GM21786 (cell line): ENCODE measurements at regions not wholly inside any gene's neighbourhood (a gene's known extent, or its start where the extent isn't known, plus 50 kb on each side); places are given as distances from the start of the nearest gene placed in this dataset.

Experiments
- ATAC-seq: cut with Tn5 transposase; IDR thresholded peaks from one replicate; pipeline ENCODE4 v1.9.1; 2021; ENCODE audit not compliant: unreplicated experiment

DNA sequence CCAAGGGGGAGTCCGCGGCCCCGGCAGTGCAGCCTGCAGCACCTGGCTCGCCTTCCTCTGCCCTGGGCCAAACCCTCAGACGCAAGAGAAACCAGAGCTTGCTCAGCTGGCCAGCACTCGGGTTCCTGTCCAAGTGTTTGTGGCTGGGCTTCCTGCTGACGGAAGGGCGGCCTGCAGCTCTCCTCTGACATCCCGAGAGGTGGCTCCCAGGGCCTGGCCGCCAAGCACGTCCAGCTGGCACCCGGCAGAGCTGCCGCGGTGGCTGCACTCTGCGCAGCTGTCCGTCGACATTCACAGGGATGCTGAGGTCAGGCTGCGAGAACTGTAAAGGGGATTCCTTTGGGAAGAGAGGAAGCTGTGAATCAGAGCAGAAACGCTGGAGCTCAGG is 85.6 kb downstream of the CPN2 start:
- no peak for ATAC-seq

DNA sequence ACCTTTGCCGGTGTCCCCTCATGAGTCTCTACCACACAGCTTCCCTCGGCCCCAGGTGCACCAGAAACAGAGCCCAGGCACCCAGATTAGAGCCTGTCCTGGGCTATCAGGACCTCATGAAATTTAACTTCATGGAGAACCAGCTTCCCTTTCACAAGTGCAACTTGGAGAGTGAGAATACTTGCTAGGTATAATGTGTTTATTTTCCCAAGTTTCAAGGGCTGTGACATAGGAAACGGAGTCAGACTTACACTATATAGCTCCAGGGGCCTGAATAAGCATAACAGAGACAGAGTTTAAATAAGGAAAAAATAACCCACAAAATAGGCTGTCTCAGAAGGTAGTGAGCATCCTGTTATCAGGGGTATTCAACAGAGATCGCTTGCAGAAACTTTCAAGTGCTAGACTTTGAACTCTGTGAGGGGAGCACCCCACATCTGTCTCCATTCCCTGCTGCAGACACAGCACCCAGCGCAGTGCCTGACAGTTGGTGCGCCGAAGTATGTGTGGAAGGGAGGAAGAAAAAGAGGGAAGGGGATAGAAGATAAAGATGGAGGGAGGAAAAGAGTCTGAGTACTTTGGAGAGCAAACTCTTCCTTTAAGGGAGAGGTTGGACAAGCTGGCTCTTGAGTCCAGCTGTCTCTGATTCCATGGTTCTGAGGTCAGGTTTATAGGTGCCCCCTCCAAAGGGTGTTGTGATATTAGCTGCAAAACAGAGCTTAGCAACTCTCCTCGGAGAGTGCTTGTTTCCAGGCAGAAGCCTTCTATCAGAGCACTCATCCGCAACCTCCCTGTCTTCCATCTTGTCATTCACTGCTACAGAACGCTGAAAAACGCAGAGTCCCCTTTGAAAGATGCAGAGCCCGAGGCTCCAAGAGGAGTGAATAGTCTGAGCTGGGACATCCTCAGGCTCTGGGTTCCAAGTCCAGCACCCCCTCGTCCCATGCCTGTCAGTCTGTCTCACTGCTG is 84.8 kb downstream of the CPN2 start:
- no peak for ATAC-seq

DNA sequence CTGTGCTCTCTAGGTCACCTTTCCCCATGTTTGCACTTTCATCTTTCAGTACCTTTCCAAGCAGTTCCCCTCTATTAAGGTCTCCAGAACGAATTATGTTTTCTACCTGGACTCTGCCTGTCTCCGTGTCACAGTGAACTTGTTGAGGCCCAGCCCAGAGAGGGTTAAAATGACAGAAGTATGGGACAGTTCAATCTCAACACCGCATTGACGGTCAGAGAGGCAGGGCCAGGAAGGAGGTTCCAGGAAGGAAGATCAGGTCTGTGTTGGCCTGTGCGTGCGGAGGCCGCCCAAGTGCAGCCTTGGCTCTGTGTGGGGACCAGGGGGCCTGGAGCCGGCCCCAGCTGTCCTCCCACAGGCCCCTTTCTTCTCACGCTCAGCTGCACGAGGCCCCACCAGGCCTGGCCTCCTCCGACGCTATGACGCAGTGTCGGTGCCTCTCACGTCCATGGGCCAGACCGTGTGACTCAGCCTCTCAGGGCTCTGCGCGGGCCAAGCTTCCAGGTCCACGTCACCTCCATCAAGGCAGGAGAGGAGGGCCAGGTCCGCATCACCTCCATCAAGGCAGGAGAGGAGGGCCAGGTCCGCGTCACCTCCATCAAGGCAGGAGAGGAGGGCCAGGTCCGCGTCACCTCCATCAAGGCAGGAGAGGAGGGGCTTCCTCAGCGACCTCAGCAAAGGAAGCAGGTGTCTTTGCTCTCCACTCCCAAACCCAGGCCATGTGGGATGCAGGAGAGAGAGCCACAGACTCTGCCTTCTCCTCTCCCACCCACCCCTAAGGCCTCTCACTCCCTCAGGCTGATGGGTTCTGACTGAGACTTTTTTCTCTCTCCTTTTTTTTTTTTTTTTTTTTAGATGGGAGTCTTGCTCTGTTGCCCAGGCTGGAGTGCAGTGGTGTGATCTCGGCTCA is 83.1 kb downstream of the CPN2 start:
- ATAC-seq: no peak

DNA sequence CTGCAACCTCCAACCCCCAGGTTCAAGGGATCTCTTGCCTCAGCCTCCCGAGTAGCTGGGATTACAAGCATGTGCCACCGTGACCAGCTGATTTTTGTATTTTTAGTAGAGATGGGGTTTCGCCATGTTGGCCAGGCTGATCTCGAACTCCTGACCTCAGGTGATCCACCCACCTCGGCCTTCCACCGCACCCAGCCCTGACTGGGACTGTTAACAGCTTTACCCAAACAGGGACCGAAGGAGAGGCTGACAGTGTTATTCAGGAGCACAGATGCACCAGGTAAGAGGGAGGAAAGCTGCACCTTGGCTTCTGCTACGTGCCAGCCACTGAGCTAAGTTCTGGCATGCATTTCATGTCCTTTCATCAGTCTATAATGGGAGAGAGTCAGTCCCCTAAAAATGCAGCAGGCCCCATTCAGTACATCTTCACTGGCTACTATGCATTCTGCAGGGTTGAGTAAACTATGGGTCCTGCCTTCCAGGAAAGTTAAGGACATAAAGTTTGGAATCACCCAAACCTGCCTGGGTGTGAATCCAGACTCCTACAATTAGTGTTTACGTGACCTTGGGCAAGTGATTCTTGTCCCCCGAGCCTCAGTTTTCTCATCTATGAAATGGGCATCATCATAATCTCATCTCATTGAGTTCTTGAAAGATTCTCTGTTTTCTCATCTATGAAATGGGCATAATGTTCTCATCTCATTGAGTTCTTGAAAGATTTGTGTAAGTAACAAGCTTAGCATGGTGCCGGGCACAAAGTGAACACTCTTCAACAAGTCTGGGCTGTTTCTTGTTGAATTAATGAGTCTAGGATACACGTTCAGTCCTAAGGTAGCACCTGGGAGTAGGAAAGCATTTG is 82.2 kb downstream of the CPN2 start:
- ATAC-seq: no peak

DNA sequence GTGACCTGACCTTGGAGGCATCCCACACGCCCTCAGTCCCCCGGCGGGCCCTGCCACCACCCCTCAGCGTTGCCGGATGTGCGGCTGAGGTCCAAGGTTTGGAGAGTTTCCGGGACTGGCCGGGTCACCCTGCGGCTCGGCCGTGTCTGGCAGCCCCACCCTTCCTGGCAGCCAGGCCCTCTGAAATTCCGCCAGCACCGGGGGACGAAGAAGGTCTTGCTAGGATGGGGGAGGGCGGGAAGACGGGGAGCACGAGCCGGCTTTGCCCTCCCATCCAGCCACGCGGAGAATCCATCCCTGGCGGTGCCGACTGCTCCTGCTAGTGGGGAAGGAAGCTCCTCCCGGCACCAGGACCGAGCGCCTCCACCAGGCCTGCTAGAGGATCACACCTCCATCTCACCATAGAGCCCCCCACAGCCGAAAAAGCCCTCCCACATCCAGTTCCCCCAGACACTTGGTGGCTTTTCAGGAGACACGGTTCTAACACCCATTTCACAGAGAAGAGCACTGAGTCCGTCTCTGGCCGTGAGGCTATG is 81.5 kb downstream of the CPN2 start:
- ATAC-seq: no peak

DNA sequence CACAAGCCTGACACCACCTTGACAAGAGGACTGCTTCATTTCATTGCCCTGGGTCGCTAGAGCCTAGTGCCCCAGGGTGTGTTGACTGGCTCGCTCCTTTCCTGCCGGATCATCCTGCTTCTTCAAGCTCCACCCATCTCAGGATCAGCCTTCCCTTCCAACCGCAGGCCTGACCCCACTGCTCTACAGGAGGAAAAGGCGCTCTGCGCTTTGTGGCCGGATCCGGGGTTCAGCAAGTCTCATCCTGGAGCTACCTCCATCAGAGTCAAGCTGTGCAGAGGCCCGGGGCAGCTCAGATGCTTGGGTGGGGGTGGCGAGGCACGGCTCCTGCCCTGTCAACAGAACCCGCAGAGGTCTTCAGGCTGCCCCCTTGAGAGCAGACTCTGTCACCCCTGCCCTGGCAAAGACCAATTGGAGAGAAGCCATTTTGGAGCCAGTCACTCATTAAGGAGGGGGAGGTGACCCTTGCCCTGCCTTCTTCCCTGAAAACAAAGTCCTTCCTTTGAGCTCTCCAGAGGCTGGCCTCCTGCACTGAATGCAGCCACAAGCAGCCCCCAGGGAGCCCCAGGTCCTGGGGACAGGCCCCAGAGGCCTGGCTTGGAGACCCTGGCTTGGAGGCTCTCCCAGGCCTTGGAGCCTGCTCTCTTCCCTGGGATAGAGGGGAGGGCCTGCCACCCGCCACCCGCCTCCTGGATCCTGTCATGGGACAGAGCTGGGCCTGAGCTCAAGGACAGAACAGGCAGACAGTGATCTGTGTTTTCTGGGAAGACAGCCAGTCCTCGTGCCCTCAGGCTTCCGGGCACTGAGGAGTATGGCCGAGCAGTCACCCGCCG is 80.3 kb downstream of the CPN2 start:
- ATAC-seq: no peak

DNA sequence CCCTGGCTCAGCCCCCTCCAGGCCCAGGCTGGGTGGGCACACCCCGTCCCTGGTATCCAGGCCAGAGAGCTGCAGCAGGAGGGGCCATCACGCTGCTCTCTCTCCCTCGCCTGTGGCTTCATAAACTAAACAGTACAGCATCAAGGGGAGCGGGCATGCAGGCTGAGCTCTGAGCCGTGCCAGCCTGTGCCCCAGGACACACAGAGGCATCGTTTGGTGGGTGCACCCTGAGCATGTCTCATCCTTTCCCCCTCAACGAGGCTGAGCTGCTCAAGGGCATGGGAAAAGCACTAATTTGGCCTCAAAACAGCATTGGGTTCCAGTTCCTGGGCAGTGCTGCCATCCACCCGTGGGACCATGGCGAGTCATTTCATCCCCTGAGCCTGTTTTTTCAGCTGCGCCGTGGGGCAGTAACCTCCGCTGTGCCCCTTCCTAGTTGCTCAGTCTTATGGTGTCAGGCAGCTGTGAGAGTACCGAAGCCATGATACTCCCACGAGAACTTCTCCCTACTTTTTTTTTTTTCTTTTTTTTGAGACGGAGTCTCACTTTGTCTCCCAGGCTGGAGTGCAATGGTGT is 79.6 kb downstream of the CPN2 start:
- no peak for ATAC-seq

DNA sequence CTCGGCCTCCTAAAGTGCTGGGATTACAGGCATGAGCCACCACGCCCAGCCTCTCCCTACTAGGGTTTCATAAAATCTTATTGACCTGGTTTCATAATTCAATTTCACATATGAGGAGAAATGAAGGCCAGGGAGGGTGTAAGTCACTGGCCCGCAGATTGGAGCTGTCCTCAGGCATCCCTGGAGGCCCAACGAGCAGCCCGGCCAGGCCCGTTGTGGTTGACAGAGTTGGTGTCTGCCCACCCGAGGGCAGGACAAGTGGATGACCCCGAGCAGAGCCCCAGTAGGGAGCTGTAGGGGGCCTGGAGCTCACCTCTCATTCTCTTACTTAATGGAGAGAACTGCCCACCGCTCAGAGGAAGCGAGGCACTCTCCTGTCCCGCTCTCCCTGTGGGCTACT is 78.9 kb downstream of the CPN2 start:
- ATAC-seq: no peak

DNA sequence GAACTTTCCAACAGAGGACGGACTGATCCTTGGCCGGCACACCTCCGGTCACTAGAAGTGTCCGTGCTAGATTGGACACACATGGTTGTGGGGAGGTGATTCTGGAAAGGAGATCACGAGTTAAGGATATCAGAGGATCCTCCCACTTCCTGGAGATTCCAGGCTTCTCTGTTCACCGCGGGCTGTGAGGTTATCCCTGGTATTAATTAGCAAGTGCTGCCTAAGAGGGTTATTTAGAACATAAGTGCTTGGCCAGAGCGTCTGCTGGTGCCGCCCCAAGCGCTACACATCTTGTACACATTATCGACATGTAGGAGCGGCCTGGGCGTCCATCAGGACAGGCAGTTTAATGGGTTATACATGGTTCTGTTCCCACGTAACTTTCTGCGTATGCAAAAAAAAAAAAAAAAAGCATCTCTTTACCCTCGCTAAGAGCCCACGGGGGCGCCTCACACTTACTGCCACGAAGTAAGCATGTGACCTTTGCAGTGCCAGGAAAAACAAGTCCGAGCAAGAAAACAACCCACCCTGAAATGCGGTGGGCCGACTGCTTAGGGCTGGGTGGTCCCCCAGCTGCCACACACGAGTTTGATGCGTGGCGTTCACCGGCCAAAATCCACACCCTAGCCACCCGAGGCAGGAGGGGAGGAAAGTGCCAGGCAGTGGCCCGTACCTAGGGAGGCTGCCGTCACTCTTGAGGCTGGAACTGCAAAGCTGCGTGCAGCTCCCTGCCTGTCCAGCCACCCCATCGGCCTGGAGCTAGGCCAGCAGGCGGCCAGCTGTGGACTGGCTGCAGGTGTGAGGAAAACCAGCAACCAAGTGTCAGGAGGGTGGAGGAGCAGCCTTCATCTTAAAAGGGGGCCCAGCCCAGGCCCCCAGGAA is 78.0 kb downstream of the CPN2 start:
- ATAC-seq: no peak

DNA sequence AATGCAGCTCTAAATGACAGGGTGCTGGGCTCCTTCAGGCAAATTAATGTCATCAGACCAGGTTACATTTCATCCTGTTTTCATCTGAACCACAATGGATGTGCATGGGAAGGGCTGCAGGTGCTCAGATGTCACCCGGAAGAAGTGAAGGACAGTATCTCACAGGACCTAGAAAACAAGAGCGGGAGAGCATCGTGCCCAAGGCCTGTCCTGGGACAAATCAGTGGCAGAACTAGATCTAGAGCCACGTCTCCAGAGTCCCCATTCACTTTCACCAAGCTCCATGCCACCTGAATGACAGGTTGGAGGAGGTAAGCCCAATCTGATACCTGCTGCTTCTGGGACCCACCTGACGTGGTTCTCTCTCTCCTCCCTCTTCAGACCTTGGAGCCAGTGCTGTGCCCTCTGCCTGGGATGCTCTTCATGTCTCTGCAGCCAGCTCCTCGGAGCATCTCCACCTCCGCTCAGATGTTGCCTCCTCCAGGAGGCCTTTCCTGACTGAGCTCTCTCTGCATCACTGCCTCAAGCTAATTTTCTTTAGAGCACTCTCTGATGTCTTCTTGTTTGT is 77.3 kb downstream of the CPN2 start:
- ATAC-seq: no peak

DNA sequence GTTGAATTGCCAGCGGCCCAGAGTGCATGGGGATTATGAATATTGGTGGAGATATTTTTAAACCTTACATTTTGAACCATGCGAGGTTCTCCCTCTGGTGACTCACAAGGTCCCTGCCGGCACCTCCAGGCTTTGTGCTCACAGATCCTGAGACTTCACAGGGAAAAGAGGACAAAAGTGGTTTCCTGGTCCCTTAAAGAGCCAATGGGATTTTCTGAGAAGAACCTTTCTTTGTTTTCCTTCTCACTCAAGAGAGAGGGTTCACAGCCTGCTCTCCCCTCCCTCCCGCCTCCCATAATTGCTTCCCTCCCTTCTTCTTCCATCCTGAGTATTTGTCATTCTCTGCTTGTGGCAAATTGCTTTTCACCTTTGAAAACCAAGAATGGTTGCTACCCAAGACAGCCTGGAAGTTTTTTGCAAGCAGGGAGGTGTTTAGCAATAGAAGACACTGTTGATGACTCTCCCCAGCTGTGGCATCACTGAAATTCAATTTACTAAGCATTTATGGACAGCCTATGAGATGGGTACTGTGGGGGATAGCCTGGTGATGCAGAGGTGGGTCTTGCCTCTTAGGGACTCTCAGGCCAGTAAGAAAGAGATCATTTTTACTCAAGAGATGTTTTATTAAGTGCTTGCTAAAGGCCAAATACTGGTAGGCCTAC is 76.6 kb downstream of the CPN2 start:
- no peak for ATAC-seq

DNA sequence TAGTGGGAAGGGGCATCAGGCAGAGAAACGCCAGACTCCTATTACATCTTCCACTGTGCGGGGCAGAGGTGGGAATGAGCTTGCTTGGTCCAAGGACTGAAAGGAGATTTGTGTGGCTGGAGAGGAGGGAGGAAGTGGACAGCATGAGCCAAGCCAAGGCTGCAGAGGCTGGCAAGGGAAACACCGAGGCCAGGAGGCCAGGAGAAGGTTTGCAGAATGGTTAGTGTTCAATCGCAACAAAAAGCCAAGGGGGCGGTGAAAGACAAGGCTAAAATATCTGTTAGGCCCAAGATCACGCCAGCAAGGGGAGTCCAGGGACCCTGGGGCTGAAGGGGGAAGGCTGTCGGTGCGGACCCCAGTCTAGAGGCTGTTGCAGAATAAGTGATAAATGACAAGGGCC is 75.8 kb downstream of the CPN2 start:
- no peak for ATAC-seq

DNA sequence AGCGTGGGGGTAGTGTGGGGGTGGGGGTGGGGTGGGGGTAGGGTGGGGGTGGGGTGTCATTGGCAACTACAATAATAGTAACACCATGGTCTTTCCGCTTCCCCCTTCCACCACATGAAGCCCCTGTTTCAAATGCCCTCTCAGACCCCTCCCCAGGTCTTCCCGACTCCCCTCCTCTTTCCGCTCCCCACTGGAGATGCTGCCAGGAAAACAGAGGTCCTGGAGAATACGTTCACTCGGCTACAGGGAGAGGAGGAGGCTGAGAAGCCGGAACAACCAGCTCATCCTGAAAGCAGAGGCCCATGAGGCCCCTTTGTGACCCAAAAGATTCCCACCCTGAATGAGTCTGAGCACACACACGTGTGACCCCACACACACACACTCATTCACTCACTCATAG is 75.4 kb downstream of the CPN2 start:
- no peak for ATAC-seq

DNA sequence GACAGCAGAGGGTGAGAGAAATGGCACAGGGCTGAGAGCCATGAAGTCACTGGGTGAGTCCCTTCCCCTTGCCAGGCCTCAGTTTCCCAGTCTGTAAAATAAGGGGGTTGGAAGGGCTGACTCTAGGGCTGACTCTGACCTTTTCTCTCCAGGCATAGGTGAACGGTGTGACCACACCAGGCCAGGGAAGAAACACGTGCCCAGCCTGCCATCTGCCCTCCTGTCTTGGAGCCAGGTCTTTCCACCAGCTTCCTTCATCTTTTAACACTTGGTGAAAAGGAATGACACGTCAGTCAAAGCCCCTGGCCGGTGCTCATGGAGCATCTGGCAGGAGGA is 74.4 kb downstream of the CPN2 start:
- ATAC-seq: no peak

DNA sequence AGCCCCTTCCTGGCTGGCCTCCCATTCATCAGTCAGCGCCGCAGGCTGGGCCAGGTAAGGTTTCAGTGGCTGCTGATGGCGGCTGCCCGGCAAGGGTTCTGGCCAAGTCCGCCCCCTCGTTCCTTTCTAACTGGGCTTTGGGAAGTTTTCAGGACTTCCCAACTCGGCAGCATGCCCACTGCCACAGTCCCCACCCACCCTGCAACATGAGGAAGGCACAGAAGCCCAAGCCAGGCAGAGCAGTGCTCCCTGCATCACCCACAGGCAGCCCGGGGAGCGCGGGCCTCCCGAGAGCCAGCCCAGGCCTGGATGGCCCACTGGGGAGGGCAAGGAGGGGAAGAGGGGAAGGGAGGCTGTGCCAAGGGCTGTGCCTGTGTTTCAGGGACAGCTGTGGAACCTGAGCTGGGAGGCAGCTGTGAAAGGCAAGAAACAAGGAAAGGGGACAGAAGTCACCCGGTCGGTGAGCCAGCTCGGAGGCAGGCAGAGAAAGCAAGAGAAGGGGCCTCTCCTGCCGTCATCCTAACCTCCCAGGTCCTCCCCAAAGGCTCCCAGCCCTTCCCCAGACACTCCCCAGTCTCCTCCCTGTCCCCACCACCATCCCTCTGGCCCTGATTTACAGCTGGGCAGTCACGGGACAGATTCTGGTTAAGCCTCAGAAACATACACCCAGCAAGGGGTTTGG is 73.9 kb downstream of the CPN2 start:
- ATAC-seq: no peak

DNA sequence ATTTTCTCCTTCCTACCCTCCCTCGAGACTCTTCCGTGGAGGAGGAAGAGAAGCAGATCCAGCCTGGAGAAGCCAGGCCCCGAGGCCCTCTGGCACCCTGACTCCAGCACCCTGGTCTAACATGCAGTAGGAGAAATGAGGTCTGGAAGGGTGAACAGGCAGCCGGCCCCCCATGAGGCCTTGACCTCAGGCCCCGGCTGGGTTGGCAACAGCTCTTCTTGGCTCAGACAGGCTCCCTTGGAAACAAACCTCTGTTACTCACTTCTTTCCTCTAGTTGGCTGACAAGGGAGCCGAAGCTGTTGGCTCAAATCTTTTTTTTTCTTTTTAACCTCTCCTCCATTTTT is 73.4 kb downstream of the CPN2 start:
- ATAC-seq: no peak

DNA sequence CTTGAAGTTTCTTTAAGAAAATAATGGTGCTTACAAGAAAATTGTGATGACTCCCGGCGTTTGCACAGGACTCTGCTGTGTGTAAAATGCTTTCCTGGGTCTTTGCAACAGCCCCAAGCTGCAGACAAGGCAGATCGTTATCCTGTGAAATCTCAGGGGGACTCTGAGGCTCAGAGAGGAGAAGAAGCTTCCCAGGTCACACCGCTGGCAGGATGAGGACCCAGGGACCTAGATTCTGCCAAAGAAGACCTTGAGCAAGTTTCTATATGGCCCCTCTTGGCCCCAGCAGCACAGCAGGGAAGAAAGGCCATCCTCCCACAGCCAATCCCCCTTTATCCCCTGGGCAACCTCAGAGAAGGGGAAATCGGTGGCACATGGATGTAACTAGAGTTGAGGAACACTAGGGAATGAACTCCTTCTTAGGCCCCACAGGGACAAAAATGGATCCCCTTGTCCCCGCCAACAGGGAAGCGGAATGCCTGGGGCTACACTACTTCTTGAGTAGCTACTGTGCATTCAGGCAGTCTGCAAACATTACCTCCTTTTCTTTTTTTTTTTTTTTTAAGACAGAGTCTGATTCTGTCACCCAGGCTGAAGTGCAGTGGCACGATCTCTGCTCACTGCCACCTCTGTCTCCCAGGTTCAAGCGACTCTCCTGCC is 72.8 kb downstream of the CPN2 start:
- ATAC-seq: no peak
